HG03064 (cell line): ENCODE measurements at regions not wholly inside any gene's neighbourhood (a gene's known extent, or its start where the extent isn't known, plus 50 kb on each side); places are given as distances from the start of the nearest gene placed in this dataset.

Experiments
- ATAC-seq: cut with Tn5 transposase; IDR thresholded peaks from one replicate; pipeline ENCODE4 v1.9.1; 2021; ENCODE audit warnings: low read depth; ENCODE audit not compliant: unreplicated experiment

DNA sequence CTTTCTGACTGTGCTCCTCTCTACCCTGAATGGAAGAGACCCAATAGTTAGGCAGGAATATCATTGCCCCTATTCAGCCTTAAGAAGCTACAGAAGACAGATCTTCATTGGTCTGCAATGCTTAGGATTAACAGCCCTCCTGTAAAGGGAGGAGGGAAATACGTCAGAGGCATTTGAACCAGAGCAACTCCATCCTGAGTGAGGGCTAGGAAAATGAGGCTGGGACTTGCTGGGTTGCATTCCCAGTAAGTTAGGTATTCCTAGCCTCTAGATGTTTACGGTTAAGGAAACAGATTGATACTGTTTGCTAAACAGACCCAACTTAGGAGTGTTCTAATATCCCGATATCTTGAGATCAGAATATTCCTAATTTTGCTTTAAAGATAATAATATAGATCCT, 63.5 kb downstream of the PCDH18 start:
- ATAC-seq = no peak

DNA sequence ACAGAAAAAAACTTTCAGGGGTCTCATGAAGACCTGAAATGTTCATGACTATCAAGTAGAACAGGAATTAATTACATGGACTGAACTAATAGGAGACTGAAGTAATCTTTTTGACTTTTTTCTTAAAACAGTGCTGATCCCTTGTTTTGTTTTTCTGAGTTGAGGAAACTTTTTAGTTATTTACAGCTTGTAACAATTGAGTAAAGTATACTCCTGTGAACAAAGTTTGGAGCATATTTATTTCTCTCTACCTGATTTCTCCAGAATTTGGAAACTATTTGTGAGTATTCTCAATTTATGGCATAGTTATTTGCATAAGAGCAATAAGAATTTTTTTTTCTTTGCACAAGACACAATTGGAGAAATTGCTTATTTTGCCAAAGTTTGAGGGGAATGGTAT, 64.8 kb downstream of the PCDH18 start:
- ATAC-seq = no peak

DNA sequence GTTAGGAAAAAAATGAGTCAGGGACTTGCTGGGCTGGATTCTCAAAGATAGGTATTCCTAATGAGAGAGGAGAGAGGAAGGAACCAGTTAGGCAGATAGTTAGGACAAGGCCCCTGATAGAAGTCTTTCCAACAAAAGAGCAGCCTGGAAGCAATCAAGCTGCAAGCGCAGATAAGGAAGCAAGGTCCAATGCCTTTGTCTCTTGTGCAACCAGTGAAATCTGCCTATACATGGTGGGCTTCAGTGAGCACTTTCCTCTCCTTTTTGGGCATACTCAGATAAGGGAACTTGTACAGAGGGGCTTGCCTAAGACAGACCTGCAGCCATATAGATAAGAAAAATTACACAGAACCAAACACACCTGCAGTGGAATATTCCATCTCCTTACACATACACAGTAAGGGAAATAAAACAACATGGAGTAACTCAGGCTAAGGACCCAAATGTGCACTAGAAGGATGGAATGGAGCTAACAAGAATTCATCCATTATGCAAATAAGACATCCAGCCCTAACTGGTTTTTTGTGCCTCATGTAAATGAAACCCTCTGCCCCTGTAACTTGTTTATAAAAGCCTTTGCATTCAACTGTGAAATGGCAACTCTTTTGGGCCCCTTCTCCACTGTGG, 68.8 kb downstream of the PCDH18 start:
- no peak for ATAC-seq

DNA sequence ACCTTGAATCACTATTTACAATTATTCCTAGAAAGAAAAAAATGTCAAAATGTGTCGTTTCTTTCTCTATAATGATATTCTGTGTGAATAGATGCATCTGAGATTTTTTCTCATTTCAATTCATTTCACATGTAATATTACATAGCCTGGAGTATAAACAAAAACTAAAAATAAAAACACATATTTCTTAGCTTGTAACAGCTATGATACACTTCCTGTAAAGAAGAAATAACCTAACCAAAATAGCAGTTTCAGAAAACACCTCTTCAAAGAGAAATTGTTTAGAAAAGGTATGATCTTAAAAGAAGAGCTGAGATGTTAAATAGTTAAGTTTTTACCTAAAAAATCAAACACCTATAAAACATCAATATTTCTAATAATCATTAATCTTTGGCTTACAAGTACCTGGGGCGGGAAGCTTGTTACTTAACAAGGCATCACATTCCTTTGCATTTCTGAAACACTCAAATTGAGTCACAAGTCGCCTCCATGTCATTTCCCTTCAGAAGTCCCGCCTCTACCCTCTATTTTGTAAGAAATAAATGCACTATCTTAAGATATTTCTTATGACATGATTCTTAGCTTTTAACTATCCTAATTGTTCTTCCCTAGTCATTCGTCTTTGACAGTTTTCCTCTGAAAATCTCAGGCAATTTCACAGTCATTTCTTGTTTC, 76.5 kb downstream of the PCDH18 start:
- no peak for ATAC-seq

DNA sequence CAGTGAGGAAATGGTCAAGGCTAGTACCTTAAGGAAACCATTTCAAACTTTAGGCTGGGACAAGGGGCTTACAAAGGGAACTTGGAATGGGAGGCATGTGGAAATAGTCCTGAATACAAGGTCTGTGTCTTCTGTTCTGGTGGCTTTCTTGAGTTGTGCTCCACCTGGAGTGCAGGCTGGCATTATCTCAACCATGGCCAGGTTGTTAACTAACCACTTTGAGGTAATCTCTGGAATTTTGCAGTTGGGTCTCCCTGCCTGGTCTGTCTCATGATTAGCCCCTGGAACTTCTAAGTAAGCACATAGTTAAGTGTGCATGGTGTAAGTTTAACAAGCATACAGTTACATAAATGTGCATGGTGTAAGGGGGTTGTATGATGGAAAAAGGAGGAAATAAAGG, 77.5 kb downstream of the PCDH18 start:
- ATAC-seq = no peak

DNA sequence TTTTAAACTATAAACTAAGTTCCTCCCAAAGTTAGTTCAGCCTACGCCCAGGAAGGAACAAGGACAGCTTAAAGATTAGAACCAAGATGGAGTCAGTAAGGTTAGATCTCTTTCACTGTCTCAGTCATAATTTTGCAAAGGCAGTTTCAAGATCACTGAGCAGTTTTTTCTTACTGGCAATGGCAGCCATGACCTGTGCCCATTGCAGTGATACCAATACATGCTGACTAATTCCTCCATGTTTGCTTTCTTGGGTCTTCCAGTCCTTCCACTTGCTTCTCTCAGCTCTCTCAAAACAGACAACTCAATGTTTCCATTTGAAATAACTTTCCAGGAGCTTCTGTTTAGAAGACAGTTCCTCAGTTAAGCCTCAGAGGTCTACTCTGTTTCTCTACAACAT, 79.5 kb downstream of the PCDH18 start:
- ATAC-seq = no peak

DNA sequence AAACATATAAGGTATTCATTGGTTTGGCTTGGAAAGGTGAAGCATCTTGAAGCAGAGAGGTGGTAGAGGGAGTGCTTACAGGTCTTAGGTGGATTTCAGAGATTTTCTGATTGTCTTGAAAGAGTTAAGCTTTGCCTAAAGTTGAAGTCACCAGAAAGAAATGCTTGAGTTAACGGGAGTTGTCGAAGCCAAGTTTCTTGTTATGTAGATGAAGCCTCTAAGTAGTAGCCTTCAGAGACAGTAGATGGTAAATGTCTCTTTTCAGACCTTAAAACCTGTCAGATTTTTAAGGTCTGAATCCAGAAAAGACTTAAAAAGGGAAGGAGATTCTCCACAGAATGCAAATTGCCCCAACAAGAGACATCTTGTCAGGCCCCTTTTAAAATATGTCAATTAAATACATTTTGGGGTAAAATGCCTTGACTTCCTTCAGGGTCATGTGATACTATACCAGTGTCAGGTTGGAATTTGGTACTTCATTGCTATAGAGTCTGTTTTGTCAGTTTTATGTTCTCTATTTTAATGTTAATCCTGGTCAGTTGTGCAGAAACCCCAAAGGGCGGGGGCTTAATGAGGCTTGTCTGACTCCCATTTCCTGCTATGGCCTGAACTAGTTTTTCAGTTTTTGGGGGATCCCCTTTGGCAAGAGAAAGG, 81.0 kb downstream of the PCDH18 start:
- no peak for ATAC-seq

DNA sequence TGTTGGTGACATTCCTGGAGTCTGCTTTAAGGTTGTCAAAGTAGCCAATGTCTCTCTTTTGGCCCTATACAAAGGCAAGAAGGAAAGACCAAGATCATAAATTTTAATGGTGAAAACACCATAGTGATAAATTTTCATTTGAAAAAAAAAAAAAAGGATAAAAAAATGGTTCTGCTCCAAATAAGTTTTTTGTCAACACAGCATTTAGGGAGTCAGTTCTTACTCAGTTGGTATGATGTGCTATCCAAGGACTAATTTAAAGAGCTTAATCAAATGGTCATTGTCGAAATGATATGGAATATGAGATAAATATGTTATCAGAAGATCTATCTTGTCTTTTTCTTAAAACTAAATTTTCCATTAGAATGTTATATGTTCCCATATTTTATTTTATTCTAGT, 83.9 kb downstream of the PCDH18 start:
- ATAC-seq = no peak

DNA sequence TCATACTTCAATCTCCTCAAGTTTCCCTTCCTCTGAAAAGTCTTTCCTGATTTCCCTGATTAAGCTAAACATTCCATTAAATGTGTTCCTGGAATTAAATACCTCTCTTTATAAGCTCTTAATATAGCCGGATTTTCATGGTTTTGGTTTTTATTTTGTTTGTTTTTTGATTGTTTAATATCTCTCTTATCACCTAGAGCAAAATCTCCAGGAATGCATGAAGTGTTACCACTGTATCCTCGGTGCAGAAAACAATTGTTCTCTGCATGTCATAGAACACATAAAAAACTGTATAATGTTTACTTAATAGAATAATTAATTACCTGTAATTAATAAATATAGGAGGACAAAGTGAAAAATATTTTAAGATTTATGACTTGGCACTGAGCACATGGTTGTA, 86.2 kb downstream of the PCDH18 start:
- ATAC-seq = no peak

DNA sequence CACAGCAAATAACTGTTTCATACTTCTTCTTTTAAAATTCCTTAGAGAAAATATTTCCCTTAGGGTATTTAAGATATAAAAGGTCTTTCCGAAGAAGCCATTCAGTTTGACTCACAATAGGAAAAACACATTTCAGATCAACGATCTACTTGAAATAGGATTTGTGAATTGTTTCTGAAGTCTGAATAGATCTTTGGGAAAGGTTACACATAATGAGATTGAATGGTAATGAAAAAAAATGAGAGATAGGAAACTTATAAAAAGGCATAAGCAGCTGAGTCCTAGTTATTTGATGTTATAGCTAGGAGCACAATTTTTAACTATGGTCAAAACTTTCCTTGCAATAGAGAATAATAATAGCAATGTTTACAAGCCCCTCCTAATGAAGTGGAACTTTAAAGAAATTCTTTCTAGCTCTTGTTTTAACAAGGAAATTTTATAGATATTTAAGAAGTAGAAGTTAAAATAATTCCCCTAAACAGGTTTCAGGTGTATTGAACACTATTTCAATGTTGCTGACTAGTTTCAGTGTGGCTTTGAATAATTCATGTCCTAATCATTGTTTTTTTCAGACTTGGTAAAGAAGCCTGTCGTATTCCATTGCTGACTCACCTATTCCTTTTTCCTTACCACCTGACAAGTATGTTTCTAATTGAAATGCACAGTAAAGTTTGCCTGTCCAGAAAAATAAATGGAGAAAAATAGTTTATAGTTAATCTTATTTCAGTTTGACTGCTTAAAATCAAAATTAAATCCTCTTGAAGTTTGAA, 89.1 kb downstream of the PCDH18 start:
- ATAC-seq = no peak

DNA sequence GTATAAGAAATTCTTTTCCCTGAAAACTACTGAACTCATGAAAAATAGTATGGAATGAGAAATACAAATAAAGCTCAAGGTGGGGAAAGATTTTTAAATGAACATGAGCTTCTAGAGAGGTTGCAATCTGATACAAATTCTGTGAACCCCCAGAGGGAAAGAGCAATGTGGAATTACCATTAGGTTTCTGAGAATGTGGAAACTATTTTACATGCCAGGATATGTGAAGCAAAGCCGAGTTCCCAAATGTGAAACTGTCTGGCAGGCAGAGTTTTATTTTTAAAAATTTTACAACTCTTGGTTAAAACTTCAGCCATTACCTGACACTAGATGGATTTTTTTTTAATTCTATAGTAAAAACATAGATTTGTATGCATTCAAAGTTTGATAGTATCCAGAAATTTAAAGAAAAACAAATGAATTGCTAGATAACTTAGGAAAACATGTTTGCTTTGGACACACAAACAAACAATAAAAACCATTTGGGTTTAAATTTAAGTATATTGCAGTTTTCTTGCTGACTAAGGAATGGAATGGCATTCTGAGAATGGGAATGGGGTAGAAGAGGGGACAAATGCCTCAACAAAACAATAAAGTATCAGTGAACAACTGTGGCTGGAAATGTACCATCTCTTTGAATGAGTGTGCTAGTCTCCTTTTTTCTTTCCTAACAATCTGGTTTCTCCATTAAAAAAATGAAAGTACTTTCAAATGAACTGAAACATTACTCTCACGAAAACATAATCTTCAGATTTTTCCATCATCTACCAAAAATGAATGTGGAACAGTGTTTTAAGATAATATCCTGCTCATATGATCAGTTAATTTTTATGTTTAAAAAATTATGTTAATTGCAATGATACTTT, 99.6 kb downstream of the PCDH18 start:
- no peak for ATAC-seq

DNA sequence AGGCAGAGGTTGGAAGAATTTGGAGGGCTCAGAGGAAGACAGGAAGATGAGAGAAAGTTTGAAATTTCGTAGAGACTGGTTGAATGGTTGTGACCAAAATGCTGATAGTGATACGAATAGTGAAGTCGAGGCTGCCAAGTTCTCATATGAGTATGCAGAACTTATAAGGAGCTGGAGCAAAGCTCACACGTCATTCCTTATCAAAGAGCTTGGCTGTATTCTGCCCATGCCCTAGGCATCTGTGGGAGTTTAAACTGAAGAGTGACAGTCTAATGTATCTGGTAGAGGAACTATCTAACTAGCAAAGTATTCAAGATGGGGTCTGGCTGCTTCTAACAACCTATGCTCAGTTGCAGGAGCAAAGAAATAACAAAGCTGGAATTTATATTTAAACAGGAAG, 102.1 kb downstream of the PCDH18 start:
- no peak for ATAC-seq

DNA sequence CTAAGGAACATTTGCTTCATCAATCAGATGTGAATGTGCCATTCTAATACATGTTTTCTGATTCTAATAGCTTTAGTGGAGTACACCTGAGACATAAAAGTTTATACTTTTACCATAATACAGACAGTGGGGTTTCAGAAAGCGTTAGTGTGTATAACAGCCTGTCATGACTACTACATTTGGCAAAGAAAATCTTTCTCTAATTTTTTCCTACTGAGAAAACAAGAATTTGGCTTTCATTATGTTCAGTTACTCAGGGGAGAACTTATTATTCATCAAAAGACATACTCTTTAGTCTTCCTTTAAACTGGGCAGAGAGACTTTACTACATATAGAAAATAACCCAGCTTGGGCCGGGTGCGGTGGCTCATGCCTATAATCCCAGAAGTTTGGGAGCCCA, 104.9 kb downstream of the PCDH18 start:
- ATAC-seq = no peak

DNA sequence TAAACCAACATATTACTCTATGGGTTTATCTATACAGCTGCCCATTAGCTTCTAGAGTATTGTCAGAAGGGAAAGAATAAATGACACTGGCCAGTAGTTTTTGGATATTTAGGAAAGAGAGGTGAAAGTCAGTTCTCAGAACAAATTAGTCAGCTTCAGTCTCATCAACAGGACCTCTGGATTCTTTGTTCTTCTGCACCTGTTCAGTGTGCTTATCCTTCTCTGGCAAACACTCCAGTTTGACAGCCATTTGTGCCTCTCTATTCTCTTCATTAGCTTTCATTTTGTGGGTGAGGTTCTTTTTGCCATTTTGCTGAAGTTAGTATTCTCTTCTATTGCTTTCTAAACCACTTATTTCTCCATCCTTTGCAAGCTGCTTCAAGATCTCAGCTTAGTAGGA, 107.0 kb downstream of the PCDH18 start:
- ATAC-seq = no peak

DNA sequence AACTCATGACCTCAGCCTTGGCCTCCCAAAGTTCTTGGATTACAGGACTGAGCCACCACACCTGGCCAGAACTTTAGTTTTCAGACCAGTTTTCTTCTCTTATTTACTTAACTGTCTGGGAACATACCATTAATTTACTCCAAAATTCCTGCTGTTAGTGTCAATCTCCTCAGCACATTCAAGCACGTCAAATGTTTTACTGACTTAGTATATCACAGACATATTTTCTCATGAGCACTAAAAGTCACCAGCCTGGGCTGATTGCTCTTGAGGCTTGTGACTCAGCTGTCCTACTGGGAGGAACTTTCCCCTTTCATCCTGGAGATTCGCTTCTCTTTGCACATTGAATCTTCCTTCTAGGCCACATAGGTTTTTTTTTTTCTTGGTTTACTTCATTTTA, 109.6 kb downstream of the PCDH18 start:
- ATAC-seq = no peak

DNA sequence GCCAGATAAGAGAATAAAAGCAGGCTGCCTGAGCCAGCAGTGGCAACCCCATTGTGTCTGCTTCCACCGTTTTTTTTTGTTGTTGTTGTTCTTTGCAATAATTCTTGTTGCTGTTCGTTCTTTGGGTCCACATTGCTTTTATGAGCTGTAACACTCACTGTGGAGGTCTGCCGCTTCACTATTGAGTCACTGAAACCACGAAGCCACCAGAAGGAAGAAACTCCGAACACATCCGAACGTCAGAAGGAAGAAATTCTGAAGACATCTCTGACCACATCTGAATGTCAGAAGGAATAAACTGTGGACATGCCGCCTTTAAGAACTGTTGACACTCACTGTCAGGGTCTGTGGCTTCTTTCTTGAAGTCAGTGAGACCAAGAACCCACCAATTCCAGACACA, 110.5 kb downstream of the PCDH18 start:
- ATAC-seq = no peak

DNA sequence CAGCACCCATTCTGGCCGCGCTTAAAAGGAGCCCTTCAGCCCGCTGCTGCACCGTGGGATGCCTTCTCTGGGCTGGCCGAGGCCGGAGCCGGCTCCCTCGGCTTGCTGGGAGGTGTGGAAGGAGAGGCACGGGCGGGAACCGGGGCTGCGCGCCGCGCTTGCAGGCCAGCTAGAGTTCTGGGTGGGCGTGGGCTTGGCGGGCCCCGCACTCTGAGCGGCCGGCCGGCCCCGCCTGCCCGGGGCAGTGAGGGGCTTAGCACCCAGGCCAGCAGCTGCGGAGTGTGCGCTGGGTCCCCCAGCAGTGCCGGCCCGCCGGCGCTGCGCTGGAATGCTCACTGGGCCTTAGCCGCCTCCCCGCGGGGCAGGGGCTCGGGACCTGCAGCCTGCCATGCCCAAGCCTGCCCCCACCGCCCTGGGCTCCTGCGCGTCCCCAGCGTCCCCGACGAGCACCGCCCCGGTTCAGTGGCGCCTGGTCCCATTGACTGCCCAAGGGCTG, 111.3 kb downstream of the PCDH18 start:
- no peak for ATAC-seq

DNA sequence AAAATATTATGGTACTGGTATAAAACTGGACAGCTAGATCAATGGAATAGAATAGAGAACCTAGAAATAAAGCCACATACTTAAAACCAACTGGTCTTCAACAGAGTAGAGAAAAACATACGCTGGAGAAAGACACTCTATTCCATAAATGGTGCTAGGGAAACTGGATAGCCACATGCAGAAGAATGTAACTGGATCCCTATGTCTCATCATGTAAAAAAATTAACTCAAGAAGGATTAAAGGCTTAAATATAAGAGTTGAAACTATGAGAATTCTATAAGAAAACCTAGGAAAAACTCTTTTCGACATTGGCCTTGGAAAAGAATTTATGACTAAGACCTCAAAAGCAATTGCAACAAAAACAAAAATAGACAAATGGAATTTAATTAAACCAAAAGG, 114.6 kb downstream of the PCDH18 start:
- ATAC-seq = no peak

DNA sequence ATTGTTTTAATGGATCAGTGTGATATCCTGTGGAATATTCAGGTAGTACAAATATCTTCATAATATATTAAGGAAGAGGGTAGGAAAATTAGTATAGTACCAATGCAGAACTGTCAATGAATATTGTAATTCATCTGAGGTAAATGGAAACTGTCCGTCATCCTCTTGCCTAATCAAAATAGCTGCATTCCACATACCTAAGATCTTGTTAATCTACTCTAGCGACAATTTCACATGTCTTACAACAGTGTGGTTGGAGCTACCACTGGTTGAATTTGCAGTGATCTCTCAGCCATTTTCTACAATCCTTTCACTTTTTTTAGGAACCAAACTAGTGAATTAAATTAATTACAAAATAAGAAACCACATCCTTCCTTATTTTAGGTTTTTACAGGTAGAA, 117.5 kb downstream of the PCDH18 start:
- no peak for ATAC-seq

DNA sequence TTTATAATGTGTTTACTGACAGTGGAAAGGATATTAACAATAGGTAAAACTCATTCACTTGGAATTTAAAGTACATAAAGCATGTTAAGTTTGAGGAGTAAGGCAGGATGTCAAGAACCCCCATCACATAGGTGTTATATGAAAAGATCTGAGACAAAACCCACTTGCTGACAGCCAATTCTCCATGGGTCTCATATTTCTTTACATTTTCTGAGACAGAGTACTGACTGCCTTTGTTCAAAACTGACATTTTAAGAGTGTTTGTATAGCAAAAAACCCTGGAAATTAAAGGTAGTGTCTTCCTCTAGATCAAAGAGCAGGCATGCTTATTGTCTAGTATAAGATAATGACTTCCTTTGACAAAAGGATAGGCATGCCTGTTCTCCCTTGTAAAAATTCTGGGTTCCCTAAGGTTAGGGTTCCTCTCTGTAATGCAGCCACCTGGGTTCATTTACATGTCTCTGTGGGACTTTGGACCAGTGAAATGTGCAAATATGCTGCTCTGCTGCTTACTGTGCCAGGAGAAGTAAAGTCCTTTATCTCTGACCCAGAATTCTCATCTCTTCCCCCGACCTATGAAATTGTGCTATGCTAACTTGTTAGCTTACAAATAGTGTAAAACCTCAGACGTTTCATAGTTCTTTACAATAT, 123.6 kb downstream of the PCDH18 start:
- no peak for ATAC-seq
